KBM-7 (cell line): ENCODE measurements at regions not wholly inside any gene's neighbourhood (a gene's known extent, or its start where the extent isn't known, plus 50 kb on each side); places are given as distances from the start of the nearest gene placed in this dataset.
"Not testable (repeated sequence)": the region's sequence is repeated elsewhere in the genome, so short reads cannot be mapped to it uniquely, and the experiment has no call there.

ENCODE experiments used
- DNase-seq: peaks from one replicate; pipeline ENCODE4 v3.0.0-alpha.2; 2015
- in situ Hi-C: fragments of 300-500 bp; cut with MboI; formaldehyde crosslinking; loops from 2 replicates; pipeline ENCODE4 v1.14.3; 2020; ENCODE audit warnings: low sequenced_read_pairs, low pct_unique_long_range_greater_than_20kb, mixed read lengths

- no peak for DNase-seq
- in situ Hi-C loops = no loop called here
Observed at GRCh38 chr7:81410471-81411117, 359.3 kb downstream of the HGF start.

- no peak for DNase-seq
- in situ Hi-C loops = no loop called here
Observed at GRCh38 chr7:81408728-81409127, 361.1 kb downstream of the HGF start.

GRCh38 chr7:81407094-81407493 is 362.8 kb downstream of the HGF start:
- in situ Hi-C loops = no loop called here

GRCh38 chr7:81404669-81405068 is 365.2 kb downstream of the HGF start:
- in situ Hi-C loops = no loop called here
- no peak for DNase-seq

More at GRCh38 chr7:81407094-81407493, 362.8 kb downstream of the HGF start:
- no peak for DNase-seq

- in situ Hi-C loops = no loop called here
- DNase-seq = no peak
Observed at GRCh38 chr7:81402227-81402626, 367.6 kb downstream of the HGF start.

GRCh38 chr7:81399471-81399870 is 370.4 kb downstream of the HGF start:
- DNase-seq = no peak
- in situ Hi-C loops = no loop called here

GRCh38 chr7:81394029-81394428 is 375.8 kb downstream of the HGF start:
- no peak for DNase-seq
- in situ Hi-C loops = no loop called here

GRCh38 chr7:81393018-81393417 is 376.8 kb downstream of the HGF start:
- in situ Hi-C loops = no loop called here
- DNase-seq = no peak

- no peak for DNase-seq
- in situ Hi-C loops = no loop called here
Observed at GRCh38 chr7:81385370-81385769, 384.5 kb downstream of the HGF start.

- no peak for DNase-seq
- in situ Hi-C loops = no loop called here
Observed at GRCh38 chr7:81383846-81384245, 386.0 kb downstream of the HGF start.

GRCh38 chr7:81374641-81375040 is 395.2 kb downstream of the HGF start:
- in situ Hi-C loops, DNase-seq: not testable (repeated sequence)

- in situ Hi-C loops = no loop called here
Observed at GRCh38 chr7:81370822-81371221, 399.0 kb downstream of the HGF start.

GRCh38 chr7:81367326-81367931 is 402.4 kb downstream of the HGF start:
- no peak for DNase-seq
- in situ Hi-C loops = no loop called here

More at GRCh38 chr7:81370822-81371221, 399.0 kb downstream of the HGF start:
- no peak for DNase-seq

- DNase-seq = no peak
- in situ Hi-C loops = no loop called here
Observed at GRCh38 chr7:81366546-81366945, 403.3 kb downstream of the HGF start.

GRCh38 chr7:81361769-81362312 is 408.0 kb downstream of the HGF start:
- DNase-seq = no peak
- in situ Hi-C loops = no loop called here

- in situ Hi-C loops = no loop called here
- no peak for DNase-seq
Observed at GRCh38 chr7:81355911-81356310, 413.9 kb downstream of the HGF start.

GRCh38 chr7:81349044-81349443 is 420.8 kb downstream of the HGF start:
- DNase-seq = no peak
- in situ Hi-C loops = no loop called here

- no peak for DNase-seq
- in situ Hi-C loops = no loop called here
Observed at GRCh38 chr7:81339946-81340345, 421.1 kb upstream of the SEMA3C start.

- no peak for DNase-seq
- in situ Hi-C loops = no loop called here
Observed at GRCh38 chr7:81333536-81333935, 414.7 kb upstream of the SEMA3C start.

GRCh38 chr7:81333004-81333403 is 414.2 kb upstream of the SEMA3C start:
- in situ Hi-C loops = no loop called here
- no peak for DNase-seq
